Left forelimb (tissue), 1 donor: ENCODE measurements at regions not wholly inside any gene's neighbourhood (a gene's known extent, or its start where the extent isn't known, plus 50 kb on each side); places are given as distances from the start of the nearest gene placed in this dataset.
"Not testable (repeated sequence)": the region's sequence is repeated elsewhere in the genome, so short reads cannot be mapped to it uniquely, and the experiment has no call there.

Experiments
- DNase-seq: peaks from one replicate; pipeline ENCODE4 v3.0.0-alpha.2; 2018; ENCODE audit warnings: low spot score

GRCh38 chr10:34058845-34059614 is 724.6 kb upstream of the NRP1 start:
- no peak for DNase-seq

GRCh38 chr10:34055410-34055985 is 721.0 kb upstream of the NRP1 start:
- not testable (repeated sequence) for DNase-seq

GRCh38 chr10:34049887-34050286 is 715.4 kb upstream of the NRP1 start:
- no peak for DNase-seq

GRCh38 chr10:34049469-34049868 is 715.0 kb upstream of the NRP1 start:
- DNase-seq, result no peak

- DNase-seq, result no peak
These were observed 712.9 kb upstream of the NRP1 start for GRCh38 chr10:34047389-34047788.

- DNase-seq, result no peak
These were observed 712.1 kb upstream of the NRP1 start for GRCh38 chr10:34046506-34047034.

GRCh38 chr10:34045571-34046190 is 711.2 kb upstream of the NRP1 start:
- no peak for DNase-seq

GRCh38 chr10:34041871-34042270 is 707.4 kb upstream of the NRP1 start:
- DNase-seq, result no peak

- DNase-seq, result no peak
These were observed 703.0 kb upstream of the NRP1 start for GRCh38 chr10:34037499-34037898.

- DNase-seq, result not testable (repeated sequence)
These were observed 700.8 kb upstream of the NRP1 start for GRCh38 chr10:34035241-34035790.

- DNase-seq, result no peak
These were observed 698.6 kb upstream of the NRP1 start for GRCh38 chr10:34033078-34033477.

- DNase-seq, result no peak
These were observed 698.1 kb upstream of the NRP1 start for GRCh38 chr10:34032564-34032963.

- DNase-seq, result no peak
These were observed 696.9 kb upstream of the NRP1 start for GRCh38 chr10:34031400-34031799.

- no peak for DNase-seq
These were observed 695.0 kb upstream of the NRP1 start for GRCh38 chr10:34029455-34029854.

GRCh38 chr10:34028936-34029335 is 694.5 kb upstream of the NRP1 start:
- no peak for DNase-seq

GRCh38 chr10:34024693-34025425 is 690.4 kb upstream of the NRP1 start:
- peak; percentile 47 for DNase-seq

- DNase-seq, result peak; percentile 9
These were observed 689.8 kb upstream of the NRP1 start for GRCh38 chr10:34024282-34024681.

GRCh38 chr10:34022195-34022594 is 687.7 kb upstream of the NRP1 start:
- no peak for DNase-seq

- no peak for DNase-seq
These were observed 684.3 kb upstream of the NRP1 start for GRCh38 chr10:34018784-34019183.

GRCh38 chr10:34018129-34018528 is 683.7 kb upstream of the NRP1 start:
- DNase-seq, result no peak

- no peak for DNase-seq
These were observed 682.8 kb upstream of the NRP1 start for GRCh38 chr10:34017281-34017680.

GRCh38 chr10:34016576-34016975 is 682.1 kb upstream of the NRP1 start:
- no peak for DNase-seq
